GM18508 (cell line): ENCODE measurements at regions not wholly inside any gene's neighbourhood (a gene's known extent, or its start where the extent isn't known, plus 50 kb on each side); places are given as distances from the start of the nearest gene placed in this dataset.
"Not testable (repeated sequence)": the region's sequence is repeated elsewhere in the genome, so short reads cannot be mapped to it uniquely, and the experiment has no call there.

Experiments
- ATAC-seq: cut with Tn5 transposase; IDR thresholded peaks from one replicate; pipeline ENCODE4 v1.9.1; 2021; ENCODE audit warnings: moderate number of reproducible peaks; ENCODE audit not compliant: insufficient read depth, unreplicated experiment

GRCh38 chr12:76186131-76186906, 101.8 kb upstream of the NAP1L1 start:
- ATAC-seq, result no peak

- ATAC-seq, result peak; percentile 93
Measured at GRCh38 chr12:76183459-76184186, 99.1 kb upstream of the NAP1L1 start.

- ATAC-seq, result no peak
Measured at GRCh38 chr12:76180401-76181277, 96.2 kb upstream of the NAP1L1 start.

GRCh38 chr12:76178452-76178851, 94.0 kb upstream of the NAP1L1 start:
- ATAC-seq, result no peak

- no peak for ATAC-seq
Measured at GRCh38 chr12:76177821-76178220, 93.3 kb upstream of the NAP1L1 start.

GRCh38 chr12:76176940-76177339, 92.5 kb upstream of the NAP1L1 start:
- no peak for ATAC-seq

- not testable (repeated sequence) for ATAC-seq
Measured at GRCh38 chr12:76175946-76176345, 91.5 kb upstream of the NAP1L1 start.

GRCh38 chr12:76173756-76174155, 89.3 kb upstream of the NAP1L1 start:
- ATAC-seq, result no peak

GRCh38 chr12:76158518-76159321, 74.2 kb upstream of the NAP1L1 start:
- peak; percentile 97 for ATAC-seq

GRCh38 chr12:76156726-76157125, 72.2 kb upstream of the NAP1L1 start:
- ATAC-seq, result no peak

- no peak for ATAC-seq
Measured at GRCh38 chr12:76156314-76156713, 71.8 kb upstream of the NAP1L1 start.

GRCh38 chr12:76155157-76155670, 70.7 kb upstream of the NAP1L1 start:
- no peak for ATAC-seq

- no peak for ATAC-seq
Measured at GRCh38 chr12:76153616-76154015, 69.1 kb upstream of the NAP1L1 start.

GRCh38 chr12:76152181-76152807, 67.8 kb upstream of the NAP1L1 start:
- ATAC-seq, result peak; percentile 95

- ATAC-seq, result no peak
Measured at GRCh38 chr12:76144245-76144549, 59.7 kb upstream of the NAP1L1 start.

- ATAC-seq, result peak; percentile 94
Measured at GRCh38 chr12:76143343-76144244, 59.1 kb upstream of the NAP1L1 start.

- ATAC-seq, result no peak
Measured at GRCh38 chr12:76142305-76142704, 57.8 kb upstream of the NAP1L1 start.

GRCh38 chr12:76138656-76139055, 54.2 kb upstream of the NAP1L1 start:
- no peak for ATAC-seq
